Embryonic facial prominence (tissue), 1 donor: ENCODE measurements at regions not wholly inside any gene's neighbourhood (a gene's known extent, or its start where the extent isn't known, plus 50 kb on each side); places are given as distances from the start of the nearest gene placed in this dataset.

Experiments used
- DNase-seq: peaks from one replicate; pipeline ENCODE4 v3.0.0-alpha.2; 2016; ENCODE audit errors: extremely low spot score

GRCh38 chr6:145238787-145239186 lies 496.5 kb downstream of the EPM2A start:
- no peak for DNase-seq

- DNase-seq: no peak
Observed at GRCh38 chr6:145241039-145241438, 494.3 kb downstream of the EPM2A start.

- DNase-seq: no peak
Observed at GRCh38 chr6:145241721-145242120, 493.6 kb downstream of the EPM2A start.

GRCh38 chr6:145244349-145245100 lies 490.8 kb downstream of the EPM2A start:
- DNase-seq: no peak

- DNase-seq: no peak
Observed at GRCh38 chr6:145245119-145245518, 490.2 kb downstream of the EPM2A start.

- no peak for DNase-seq
Observed at GRCh38 chr6:145247692-145248419, 487.5 kb downstream of the EPM2A start.

GRCh38 chr6:145250436-145250835 lies 484.9 kb downstream of the EPM2A start:
- no peak for DNase-seq

GRCh38 chr6:145252737-145253136 lies 482.6 kb downstream of the EPM2A start:
- DNase-seq: no peak

GRCh38 chr6:145254649-145255401 lies 480.5 kb downstream of the EPM2A start:
- DNase-seq: no peak

- DNase-seq: no peak
Observed at GRCh38 chr6:145257704-145258103, 477.6 kb downstream of the EPM2A start.

GRCh38 chr6:145258122-145258521 lies 477.2 kb downstream of the EPM2A start:
- DNase-seq: no peak

GRCh38 chr6:145260484-145261175 lies 474.7 kb downstream of the EPM2A start:
- no peak for DNase-seq

- DNase-seq: no peak
Observed at GRCh38 chr6:145261758-145262157, 473.6 kb downstream of the EPM2A start.

GRCh38 chr6:145262771-145263170 lies 472.5 kb downstream of the EPM2A start:
- DNase-seq: no peak

GRCh38 chr6:145263778-145264211 lies 471.5 kb downstream of the EPM2A start:
- no peak for DNase-seq

- no peak for DNase-seq
Observed at GRCh38 chr6:145266432-145267075, 468.8 kb downstream of the EPM2A start.

GRCh38 chr6:145267076-145267867 lies 468.0 kb downstream of the EPM2A start:
- no peak for DNase-seq

GRCh38 chr6:145270464-145270863 lies 464.9 kb downstream of the EPM2A start:
- DNase-seq: no peak

GRCh38 chr6:145271040-145271439 lies 464.3 kb downstream of the EPM2A start:
- no peak for DNase-seq

- no peak for DNase-seq
Observed at GRCh38 chr6:145271577-145271976, 463.7 kb downstream of the EPM2A start.

- no peak for DNase-seq
Observed at GRCh38 chr6:145272246-145272645, 463.1 kb downstream of the EPM2A start.
